RPMI8226 (cell line): ENCODE measurements at regions not wholly inside any gene's neighbourhood (a gene's known extent, or its start where the extent isn't known, plus 50 kb on each side); places are given as distances from the start of the nearest gene placed in this dataset.
A peak's percentile ranks its signal among the peaks of the same experiment; 100 is the strongest.

Experiments
- DNase-seq: peaks from one replicate; pipeline ENCODE4 v3.0.0-alpha.2; 2015

DNA sequence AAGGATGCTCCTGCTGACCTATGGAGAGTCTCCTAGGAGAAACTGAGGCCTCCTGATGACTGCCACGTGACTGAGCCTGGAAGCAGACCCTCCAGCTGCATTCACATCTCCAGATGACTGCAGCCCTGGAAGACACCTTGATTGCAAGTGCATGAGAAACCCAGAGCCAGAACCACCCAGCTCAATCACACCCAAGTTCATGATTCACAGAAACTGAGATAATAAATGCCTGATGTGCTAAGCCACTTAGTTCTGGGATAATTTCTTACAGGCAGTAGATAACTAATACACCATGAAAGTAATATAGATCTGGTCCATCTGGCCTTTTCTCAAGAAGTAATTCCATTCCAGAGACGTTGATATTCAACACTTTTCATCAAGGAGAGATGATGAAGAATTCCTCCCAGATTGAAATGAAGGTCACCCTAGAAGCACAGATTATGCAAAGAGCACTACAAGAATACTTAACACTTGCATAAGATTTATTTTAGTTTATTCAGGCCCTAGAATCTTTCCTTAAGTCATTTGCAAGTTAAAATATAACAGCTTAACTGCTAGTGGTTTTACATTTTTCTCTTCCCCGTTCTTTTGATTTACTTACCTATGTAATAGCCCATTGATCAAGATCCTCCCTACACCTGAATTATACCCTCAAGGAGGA is 208.2 kb upstream of the INHBA start:
- DNase-seq = no peak

DNA sequence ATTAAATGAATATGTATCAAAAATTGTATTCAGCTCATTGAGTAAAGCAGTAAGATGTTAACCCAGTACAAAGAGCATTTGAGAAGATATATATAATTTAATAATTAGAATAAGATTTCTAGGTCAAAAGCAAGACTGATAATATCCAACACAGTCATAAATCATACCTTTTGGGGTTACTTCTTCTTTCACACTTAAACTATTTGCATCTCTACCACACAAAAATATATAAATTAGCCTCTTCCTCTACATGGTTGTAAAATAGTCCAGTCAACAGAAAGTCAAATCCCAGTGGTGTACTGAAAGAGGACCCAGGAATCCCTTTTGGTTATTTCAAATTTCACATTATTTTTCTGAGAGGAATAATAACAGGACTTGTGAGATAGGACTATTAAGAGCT is 204.6 kb upstream of the INHBA start:
- no peak for DNase-seq

DNA sequence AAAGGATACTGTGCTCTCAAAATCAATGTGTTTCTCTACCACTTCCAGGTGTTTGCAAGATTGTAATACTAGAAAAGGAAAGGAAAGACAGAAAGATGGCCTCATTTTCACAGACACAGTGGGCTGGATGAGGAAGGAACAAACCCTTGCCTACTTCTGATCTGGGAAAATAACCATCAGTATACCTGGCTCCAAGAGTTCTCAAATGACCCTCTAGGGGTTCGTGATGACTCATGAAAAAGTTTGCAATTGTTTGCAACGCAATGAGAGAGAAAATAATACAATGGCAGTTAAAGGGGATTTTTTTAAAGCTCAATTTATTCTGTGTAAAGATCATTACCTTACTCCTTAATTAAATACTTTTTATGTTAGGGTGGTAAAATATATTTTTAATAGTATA is 197.6 kb upstream of the INHBA start:
- DNase-seq = no peak

DNA sequence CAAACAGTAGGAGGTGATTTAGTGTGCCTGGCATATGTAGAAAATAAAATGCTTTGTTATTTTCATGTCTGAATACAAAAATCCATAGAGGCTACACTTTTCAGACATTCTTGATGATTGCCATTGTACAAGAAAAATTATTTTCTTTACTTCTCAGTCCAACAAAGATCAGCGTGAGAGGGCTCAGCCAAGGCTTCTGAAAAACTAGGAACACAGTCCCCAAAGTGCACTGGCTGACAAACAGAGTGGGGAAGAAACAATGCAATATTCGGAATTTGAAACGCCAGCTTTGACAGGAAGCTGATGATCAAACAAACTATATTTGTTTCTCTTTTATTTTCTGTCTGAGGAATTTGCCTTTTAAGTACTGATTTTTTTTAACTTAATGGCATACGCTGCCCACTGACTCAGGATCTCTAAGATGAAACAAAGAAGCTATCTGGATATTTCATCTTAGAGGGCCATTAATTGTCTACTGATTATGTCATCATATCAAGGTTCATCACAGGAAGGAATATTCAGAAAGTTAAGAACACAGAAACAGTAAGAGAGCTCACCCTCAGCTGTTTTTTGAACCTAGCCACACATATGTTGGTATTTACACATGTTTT is 197.0 kb upstream of the INHBA start:
- no peak for DNase-seq

DNA sequence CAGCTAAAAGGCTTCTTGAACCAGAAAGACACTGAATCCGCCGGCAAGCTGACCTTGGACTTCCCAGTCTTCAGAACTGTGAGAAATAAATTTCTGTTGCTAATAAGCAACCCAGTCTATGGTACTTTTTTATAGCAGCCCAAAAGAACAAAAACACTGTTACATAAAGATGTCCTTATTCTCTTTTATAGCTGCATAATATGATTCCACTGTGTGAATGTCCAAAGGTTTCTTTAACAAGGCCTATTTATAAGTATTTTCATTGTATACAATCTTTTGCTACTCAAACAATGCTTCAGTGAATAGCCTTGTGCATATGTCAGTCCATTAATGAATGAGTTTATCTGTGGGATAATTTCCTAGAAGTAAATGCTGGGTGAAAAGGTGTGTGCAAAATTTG is 190.8 kb upstream of the INHBA start:
- DNase-seq = no peak

DNA sequence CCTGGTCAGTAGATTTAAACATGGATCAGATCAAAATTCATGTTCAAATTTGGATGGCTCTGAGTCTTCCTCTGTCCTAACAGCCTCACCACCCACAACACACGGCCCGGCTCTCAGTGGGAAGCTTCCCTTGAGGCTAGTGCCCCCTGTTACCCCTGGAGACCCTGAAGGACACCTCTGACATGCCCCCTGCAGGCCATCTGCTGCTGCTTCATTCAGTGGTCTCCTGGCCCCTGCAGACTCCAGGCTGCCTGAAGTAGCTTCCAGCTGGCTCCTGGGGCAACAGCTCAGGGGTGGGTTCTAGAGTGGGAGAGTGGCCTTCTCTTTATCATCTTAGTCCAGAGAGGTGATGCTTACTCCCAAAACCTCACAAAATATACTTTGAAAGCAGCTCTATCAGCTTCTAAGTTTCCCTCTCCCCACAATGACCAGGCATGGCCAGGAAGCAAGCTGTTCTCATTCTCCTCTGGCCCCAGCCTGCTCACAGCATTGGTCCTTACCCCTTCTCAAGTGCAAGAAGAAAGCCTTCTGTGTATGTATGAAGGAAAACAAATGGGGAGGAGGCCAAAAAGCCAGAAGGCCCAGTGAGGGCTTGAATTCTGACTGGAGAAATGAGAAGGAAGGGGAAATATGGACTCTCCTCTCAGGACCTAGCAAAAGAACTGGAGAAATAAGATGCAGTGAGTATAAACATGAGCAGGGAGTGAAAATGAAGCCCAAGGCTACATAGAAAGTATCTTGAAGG is 189.6 kb upstream of the INHBA start:
- DNase-seq = no peak

DNA sequence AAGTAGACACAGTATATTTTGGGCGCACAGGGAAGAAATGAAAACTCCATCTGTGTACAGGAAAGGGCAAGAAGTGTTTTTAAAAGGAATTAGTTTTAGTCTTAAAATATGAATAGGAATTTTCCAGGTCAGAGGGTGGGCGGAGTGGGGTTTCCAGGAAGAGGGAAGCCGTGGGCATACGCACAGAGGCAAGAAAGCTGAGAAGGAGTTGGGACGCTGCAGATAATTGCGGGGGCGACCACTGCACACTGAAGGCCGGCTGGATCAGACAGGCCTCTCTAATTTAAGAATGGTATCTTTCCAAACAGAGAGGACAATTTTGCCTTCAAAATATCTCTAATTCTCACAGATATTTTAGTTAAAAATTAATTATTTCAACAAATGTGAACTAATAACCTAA is 189.1 kb upstream of the INHBA start:
- no peak for DNase-seq

DNA sequence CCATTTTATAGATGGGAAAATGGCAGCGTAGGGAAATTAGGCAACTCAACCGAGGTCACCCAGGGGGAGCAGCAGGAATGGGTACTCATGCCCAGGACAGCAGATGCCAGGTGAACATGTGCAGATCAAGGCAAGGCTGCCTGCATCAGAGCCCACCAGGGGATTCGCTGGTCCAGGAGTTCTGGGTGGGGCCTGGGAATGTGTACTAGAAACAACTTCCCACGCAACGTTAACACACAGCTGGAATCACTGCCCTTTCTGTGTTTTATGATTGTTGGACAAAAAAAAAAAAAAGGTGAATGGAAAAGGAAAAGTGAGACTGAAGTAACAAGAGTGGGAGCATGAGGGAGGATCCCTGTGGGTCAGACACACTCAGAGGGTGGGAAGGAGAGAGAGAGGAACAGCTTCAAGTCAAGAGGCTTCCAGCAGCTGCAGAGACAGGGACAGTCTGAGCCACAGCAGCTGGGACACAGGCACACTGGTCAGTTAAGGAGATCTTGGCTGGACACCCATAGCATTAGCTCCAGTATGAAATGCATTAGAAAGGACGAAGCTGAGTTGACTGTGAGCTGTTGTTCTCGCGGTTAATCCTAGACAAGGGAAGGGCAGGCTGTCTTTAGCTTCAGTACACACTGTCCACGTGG is 187.9 kb upstream of the INHBA start:
- DNase-seq = no peak

DNA sequence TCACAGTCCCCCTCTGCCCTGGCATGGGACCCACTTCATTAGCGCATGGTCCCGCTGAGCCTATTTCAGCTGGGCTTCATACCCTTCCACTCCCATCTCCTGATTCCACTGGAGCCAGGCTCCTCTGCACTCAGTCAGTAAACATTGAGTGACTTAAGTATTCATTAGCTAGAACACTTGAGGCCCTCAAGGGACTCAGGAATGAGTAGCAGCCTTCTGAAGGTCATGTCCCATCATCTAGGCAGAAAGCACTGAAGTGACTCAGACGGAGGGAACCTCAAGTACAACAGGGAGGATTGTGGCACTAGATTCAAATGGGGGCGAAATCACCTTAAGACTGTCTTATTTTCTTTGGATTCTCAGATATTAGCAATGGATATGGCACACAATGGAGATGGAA is 186.6 kb upstream of the INHBA start:
- DNase-seq = no peak

DNA sequence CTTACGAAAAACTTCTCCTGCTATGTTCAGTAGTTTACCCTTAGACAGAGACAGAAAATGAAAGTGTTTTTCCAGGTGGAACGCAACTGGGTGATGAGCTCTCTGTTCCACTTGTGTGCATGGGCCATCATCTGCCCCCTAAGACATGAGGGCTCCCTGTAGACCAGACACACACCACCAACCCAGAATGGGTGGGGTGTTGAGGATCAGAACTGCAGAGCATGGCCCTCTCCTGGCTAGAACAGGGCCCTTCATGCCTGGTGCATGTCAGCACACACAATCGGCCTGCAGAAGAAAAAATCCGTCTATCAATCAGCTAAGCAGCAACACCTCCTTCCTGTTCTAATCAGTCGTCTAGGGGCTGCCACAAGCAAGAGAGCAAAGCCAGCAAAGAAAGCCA is 186.2 kb upstream of the INHBA start:
- no peak for DNase-seq

DNA sequence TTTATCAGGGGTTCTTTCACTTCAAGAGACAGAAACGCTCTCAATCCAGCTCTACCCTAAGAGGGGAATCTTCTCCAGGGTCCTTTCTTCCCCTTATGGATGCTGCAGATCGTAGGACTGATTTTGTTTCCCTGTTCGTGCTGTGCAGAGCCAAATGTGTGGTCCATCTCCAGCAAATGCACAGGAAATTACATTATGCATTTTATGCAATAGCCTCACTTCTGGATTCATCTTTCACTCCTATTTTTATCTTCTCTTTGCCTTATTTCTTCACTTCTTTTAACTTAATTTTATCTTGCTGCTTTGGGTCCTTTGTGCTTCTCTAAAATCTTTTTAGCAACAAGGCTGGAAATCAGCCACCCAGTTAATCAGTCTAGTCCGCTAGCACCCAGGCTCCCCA is 184.5 kb upstream of the INHBA start:
- no peak for DNase-seq

DNA sequence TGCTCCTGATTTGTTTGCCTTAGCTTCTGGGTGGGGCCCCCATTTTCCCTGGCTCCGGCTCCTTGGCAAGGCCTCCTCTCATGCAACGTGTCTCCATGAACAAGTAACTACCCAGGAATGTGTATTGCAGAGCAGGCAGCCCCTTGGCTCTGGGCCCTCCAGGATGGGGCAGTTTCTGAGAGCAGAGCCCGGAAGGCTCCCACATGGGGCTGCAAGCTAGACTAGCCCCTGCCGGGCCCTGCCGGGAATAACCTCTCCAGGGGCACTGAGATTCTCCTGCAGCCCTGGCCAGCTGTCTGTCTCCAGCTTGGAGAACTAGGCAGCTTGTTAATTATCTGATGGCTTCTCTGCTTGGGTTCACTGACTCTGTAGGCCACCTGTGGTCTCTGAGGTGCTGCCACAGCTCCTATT is 184.0 kb upstream of the INHBA start:
- DNase-seq = no peak

DNA sequence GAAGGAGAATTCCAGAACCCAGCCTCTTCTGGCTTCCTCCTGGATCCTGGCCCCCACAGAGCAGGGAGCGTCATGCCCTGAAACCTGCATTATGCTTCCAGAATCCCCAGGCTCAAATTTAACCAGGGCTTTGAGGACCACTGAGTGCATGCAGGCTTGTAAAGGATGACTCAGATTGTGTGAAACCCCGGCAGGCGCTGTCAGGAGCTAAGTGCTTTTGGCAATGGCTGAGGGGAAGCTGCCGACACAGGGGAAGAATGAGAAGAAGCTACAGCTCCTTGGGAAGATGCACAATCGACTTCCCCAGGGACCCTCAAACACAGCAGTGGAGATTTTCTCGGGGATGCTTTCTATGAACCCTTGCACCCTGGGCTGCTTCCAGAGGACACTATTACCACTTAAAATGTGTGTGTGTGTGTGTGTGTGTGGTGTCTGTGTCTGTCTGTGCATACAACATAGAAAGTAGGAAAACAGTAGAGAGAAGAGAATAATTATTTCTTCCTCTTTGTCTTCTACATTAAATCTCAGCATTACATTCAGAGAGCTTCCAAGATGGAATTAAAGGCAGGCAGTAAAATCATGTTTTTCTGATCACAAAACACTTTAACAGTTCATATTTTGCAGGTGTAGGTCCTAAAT is 183.5 kb upstream of the INHBA start:
- no peak for DNase-seq

DNA sequence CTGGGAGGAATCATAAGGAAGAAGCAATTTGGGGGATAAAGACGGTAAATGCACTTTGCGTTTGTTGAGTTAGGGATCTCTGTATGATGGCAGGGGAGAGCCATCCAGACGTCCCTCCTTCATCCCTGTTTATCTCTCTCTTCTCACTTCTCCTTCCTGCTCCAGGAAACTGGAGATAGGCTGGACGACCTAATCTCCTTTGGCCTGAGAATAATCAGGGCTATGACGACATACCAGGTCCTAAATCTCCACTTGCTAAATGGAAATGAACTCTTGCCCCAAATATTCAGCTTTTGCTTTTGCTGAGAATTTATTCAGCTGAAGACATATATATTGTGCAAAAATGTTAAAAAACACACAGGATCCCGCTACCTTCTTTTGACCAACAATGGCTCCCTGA is 182.9 kb upstream of the INHBA start:
- DNase-seq = no peak

DNA sequence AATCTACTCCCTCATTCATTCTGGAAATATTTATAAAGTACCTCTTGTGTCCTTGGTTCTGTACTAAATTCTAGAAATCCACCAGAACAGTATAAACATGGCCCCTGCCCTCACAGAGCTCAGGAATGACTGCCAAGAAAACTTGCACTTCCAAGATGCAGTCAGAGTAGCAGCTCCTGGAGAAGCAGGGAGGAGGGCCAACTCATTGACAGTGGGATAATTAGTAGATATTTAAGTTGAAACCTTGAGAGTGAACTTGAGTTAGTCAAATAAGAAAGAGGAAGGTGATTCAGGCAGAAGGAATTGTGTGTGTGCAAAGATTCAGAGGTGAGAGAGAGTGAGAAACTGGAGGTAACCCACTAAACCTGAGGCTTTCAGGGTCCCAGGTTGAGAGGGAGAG is 182.2 kb upstream of the INHBA start:
- no peak for DNase-seq

DNA sequence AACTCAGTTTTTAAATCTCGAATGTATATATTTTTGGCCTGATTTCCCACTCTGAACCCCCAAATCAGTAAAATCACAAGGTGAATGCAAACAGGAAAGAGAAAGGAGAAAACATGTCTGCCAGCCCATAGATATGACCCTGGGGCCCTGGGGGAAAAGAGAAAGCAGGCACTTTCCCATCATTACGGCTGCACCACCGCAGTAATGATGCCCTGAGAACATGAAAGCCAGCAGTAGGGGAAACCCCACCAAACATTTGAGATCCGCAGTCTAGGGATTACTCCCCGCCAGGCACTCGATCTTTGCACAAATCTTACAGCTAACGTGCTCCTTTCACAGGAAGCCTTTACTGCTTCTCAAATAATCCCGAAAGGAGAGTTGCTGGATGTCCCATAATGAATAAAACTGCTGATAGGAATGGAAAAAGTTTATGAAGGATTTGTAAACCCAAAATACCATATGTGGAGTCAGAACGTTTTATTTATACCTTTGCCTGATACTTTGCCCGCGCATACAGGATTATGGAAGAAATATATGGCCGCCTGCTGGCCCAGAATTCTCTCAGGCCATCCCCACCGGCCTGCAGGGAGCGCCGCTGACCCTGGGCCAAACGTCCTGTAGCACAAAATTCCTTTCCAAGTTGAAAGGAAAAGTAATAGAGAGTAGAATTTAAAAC is 180.0 kb upstream of the INHBA start:
- DNase-seq = no peak

DNA sequence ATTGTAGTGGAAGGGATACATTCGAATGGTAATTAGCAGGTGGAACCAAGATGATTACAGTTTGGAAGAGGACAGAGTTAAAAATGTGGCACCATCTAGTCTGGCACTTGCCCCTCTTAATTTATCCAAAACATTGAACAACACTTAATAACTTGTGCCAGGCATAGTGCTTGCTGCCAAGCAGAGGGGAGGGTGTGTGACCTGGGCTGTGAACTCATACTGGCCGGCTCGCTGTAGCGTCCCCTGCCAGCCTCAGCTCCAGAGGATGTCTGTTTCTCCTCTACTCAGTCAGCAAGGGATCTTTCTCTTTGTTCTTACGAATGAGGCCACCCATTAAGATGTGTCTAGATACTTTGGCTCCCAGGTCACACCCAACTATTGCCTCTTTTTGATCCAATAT is 179.4 kb upstream of the INHBA start:
- no peak for DNase-seq

DNA sequence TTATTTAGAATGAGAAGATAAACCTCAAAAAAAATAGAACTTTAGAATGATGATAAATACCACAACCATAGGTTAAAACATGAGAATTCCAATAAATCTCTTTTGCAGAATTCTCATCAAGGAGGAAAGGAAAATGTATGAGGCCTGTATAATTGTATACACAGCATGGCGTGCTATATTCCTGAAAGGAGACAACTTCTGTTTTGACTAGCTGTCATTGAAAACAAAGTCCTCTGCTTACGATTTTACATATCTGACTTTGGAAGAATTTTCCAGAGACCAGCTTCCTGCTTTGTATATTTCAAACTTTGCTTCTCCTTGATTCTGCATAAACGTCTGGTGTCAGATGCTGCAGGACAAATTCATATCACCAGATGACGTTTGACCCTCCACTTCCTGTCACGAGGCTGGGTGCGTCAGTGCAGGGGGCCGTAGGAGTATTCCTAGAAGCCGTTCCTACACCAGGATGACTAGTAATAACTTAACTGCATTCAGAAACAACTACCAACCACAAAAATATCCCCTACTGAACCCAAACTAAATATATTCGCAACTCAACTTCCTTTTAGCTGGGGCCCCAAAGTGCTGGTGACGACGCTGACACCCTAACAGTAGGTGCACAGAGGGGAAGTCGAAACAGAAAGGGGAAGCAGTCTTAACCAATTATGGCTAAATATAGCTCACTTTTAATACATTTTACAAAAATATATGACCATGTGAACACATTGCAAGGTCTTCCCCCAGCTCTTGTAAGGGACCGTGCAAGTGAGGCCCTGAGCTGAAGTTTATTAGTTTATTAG is 178.6 kb upstream of the INHBA start:
- DNase-seq = peak; percentile 68

DNA sequence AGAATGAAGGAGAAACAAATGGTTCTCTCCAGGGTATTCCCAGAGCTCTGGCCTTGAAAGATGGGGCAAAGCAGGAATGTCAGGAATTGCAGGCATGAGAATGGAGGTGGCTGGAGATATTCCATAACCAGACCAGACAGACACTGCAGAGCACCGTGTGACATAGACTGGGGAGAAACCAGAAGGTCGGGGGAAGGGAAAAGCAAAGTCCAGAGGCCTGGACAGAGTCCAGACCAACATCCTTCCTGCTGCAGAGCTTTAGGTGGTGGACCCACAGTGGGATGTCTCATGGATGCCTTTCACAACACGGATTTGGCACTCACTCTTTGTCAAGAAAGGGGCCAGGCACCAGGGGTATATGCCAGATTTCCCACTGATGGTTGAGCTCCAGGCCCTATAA is 177.2 kb upstream of the INHBA start:
- DNase-seq = no peak

DNA sequence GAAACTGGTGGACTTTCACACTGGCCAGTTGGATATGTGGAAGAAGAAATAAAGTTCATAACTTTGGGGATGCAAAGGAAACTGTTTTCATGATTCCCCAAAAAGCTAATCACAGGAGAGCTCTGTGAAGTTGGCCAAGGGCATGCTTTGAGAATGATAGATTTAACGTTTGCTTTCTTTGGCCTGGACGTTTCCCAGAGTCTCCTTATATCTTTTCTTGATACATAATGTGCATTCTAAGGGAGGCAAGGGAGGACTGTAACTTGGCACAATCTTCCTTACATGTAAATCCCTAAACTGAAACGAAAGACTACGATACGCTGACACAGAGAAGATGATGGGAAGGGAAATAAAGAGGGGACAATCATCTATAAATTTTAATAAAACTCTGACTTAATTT is 176.5 kb upstream of the INHBA start:
- DNase-seq = no peak

DNA sequence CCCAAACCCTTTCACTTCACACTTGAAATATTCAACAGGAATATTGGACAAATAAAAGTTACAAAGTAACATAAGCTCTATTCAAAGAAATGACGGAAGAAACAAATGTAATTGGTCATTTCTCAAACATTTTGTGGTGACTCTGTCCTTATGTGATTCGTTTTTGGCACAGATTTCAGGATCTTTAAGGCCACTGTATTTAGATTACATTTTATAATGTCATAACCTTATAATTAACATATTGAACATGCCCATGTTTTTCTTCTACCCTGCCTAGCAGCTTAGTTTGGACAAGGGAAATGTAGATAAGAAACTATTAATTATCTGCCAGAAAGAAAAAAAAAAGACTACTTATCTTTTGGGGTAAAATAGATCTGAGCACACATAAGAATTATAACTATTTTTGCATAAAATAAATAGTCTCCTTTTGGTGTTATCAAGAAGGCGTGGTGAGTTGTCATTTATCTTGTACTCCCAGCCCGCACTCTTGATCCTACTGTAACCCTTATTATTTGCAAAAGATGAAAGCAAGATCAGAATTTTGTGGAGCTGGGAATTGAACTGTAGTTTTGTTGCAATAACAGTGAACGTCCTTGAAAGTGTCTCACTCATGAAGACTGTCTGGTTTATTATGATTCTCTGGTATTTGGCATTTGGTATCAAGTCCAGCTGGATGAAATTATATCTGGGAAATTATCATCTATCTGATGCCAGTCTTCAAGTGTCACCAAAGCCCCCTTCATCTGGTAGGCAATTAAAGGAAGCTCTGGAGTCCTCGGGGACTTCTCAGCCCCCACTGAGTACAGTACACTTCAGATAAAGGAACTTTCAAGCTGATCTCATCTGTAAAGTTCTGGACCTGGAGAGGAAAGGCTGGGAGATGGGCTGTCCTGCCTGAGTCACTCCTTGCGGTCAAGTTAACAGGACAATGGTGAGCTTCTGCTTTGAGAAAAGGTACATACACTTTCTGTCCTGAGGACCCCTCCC is 175.7 kb upstream of the INHBA start:
- no peak for DNase-seq
